ENCODE measurements at regions not wholly inside any gene's neighbourhood (a gene's known extent, or its start where the extent isn't known, plus 50 kb on each side); places are given as distances from the start of the nearest gene placed in this dataset.

GRCh38 chr11:64490562-64491216, 65.1 kb upstream of the SLC22A11 start:
- no TSS peak for BruUV-seq (replicated peaks)
- H3K9me3 ChIP-seq (ENCODE audit: control insufficient read depth, insufficient read depth, low read length) = peaks cover 2% of the 10 kb centered on the region; the same call in 1 of the 2 replicates
- H4K20me1 ChIP-seq (ENCODE audit: insufficient read depth, low read length) = no peaks in the 10 kb centered on the region
- no peak overlapping the region for H3K4me2 ChIP-seq (ENCODE audit: low read depth, low read length)
- H3K27ac ChIP-seq (ENCODE audit: insufficient read depth, low read length) = no peak overlapping the region
- no peak for ATAC-seq (ENCODE audit: low read depth)
- no peak for DNase-seq
- dilution Hi-C loops (cut with HindIII; ENCODE audit: low sequenced_read_pairs, unreplicated experiment) (no loop called here), in situ Hi-C loops (cut with MboI; ENCODE audit: low sequenced_read_pairs) (no loop called here), intact Hi-C loops (cut with micrococcal nuclease) (loop anchor here (2.0 kb wide), 1 partner anchor 162 kb away; no protein-coding TSS in a partner anchor)
- no peak overlapping the region for H2AFZ ChIP-seq (replicated peaks; ENCODE audit: low read length, poor library complexity)
- no peak overlapping the region for H2AK5ac ChIP-seq (ENCODE audit: low read depth, low read length)
- H3K36me3 ChIP-seq (ENCODE audit: control insufficient read depth, insufficient read depth, low read length) = no peaks in the 10 kb centered on the region
- no peak overlapping the region for H3K14ac ChIP-seq (replicated peaks; ENCODE audit: low read depth, low read length)
- H3K18ac ChIP-seq (ENCODE audit: low read depth, low read length) = no peak overlapping the region
- no peak overlapping the region for H2BK120ac ChIP-seq (ENCODE audit: low read depth, low read length)
- H3K27me3 ChIP-seq (ENCODE audit: control insufficient read depth, insufficient read depth, low read length) = peaks cover 38% of the 10 kb centered on the region
- H3K9me1 ChIP-seq (ENCODE audit: insufficient read depth, low read length) = no peaks in the 10 kb centered on the region
- H4K5ac ChIP-seq (ENCODE audit: low read depth, low read length) = no peak overlapping the region
- H3K79me1 ChIP-seq (ENCODE audit: low read depth in 1 of 2, low read length in 2 of 2) = no peaks in the 10 kb centered on the region
- H2BK5ac ChIP-seq (ENCODE audit: low read depth, low read length, poor library complexity, severe bottlenecking) = no peak overlapping the region
- H4K91ac ChIP-seq (ENCODE audit: insufficient read depth, low read depth, low read length) = no peak overlapping the region
- H2AK9ac ChIP-seq (replicated peaks; ENCODE audit: low read depth, low read length, poor library complexity) = no peak overlapping the region
- H3K4ac ChIP-seq (ENCODE audit: low read depth, low read length) = no peak overlapping the region
- H3K56ac ChIP-seq (ENCODE audit: extremely low read depth, insufficient read depth, low read length) = no peak overlapping the region
- H2BK20ac ChIP-seq (ENCODE audit: low read depth, low read length) = no peak overlapping the region
- no peak overlapping the region for H3K23ac ChIP-seq (ENCODE audit: low read depth, low read length)
- ChIA-PET POLR2A (ENCODE audit: unreplicated experiment) (no interaction called here), CTCF (no interaction called here)
- H2BK15ac ChIP-seq (ENCODE audit: low read depth, low read length) = no peak overlapping the region
- H4K8ac ChIP-seq (ENCODE audit: low read depth in 2 of 2, low read length in 2 of 2) = no peak overlapping the region
- H3K4me3 ChIP-seq (ENCODE audit: insufficient read depth, low read depth, low read length) = no peak overlapping the region
- no peak overlapping the region for H3K9ac ChIP-seq (ENCODE audit: low read depth, low read length)
- no peaks in the 10 kb centered on the region for H3K4me1 ChIP-seq (ENCODE audit: control insufficient read depth, insufficient read depth, low read length)
- TF ChIP-seq MAZ (IDR thresholded peaks at IDR 0.05; ENCODE audit: borderline replicate concordance, low read depth, low read length) (no peak), NFE2L2 (IDR thresholded peaks at IDR 0.05; ENCODE audit: low read depth, low read length) (no peak), CHD1 (IDR thresholded peaks at IDR 0.05; ENCODE audit: low read depth, low read length) (no peak), BHLHE40 (IDR thresholded peaks at IDR 0.05; ENCODE audit: low read depth, low read length) (no peak), RAD21 (IDR thresholded peaks at IDR 0.05; ENCODE audit: low read length) (no peak), RFX5 (IDR thresholded peaks at IDR 0.05; ENCODE audit: low read depth, low read length) (no peak), CEBPB (IDR thresholded peaks at IDR 0.05; ENCODE audit: low read depth, low read length) (no peak), CTCF (conservative IDR thresholded peaks at IDR 0.05; ENCODE audit: low read depth, low read length) (no peak), MAFK (IDR thresholded peaks at IDR 0.05; ENCODE audit: low read depth, low read length) (no peak), SMC3 (IDR thresholded peaks at IDR 0.05; ENCODE audit: low read depth, low read length) (no peak), USF2 (IDR thresholded peaks at IDR 0.05; ENCODE audit: low read depth, low read length) (no peak), MXI1 (IDR thresholded peaks at IDR 0.05; ENCODE audit: borderline replicate concordance, low read depth, low read length) (no peak), ELK1 (IDR thresholded peaks at IDR 0.05; ENCODE audit: borderline replicate concordance, low read depth, low read length) (no peak), FOS (IDR thresholded peaks at IDR 0.05; ENCODE audit: low read depth, low read length) (no peak), POLR2A (IDR thresholded peaks at IDR 0.05; ENCODE audit: low read depth, low read length) (no peak), RCOR1 (IDR thresholded peaks at IDR 0.05; ENCODE audit: insufficient replicate concordance, low read length) (no peak)
- WGBS, 2 experiments (ENCODE audit: extremely low coverage in 2 of 2, insufficient read length in 1 of 2) = 84% methylated on average over 11 of the region's 22 CpGs; no CpG with 5 or more reads in 1 of the 2 experiments
